ENCODE measurements at regions not wholly inside any gene's neighbourhood (a gene's known extent, or its start where the extent isn't known, plus 50 kb on each side); places are given as distances from the start of the nearest gene placed in this dataset.
"Not testable (repeated sequence)": the region's sequence is repeated elsewhere in the genome, so short reads cannot be mapped to it uniquely, and the experiment has no call there.

GRCh38 chr1:29682919-29683295 is 446.6 kb downstream of the PTPRU start:
- no peak for DNase-seq

DNA sequence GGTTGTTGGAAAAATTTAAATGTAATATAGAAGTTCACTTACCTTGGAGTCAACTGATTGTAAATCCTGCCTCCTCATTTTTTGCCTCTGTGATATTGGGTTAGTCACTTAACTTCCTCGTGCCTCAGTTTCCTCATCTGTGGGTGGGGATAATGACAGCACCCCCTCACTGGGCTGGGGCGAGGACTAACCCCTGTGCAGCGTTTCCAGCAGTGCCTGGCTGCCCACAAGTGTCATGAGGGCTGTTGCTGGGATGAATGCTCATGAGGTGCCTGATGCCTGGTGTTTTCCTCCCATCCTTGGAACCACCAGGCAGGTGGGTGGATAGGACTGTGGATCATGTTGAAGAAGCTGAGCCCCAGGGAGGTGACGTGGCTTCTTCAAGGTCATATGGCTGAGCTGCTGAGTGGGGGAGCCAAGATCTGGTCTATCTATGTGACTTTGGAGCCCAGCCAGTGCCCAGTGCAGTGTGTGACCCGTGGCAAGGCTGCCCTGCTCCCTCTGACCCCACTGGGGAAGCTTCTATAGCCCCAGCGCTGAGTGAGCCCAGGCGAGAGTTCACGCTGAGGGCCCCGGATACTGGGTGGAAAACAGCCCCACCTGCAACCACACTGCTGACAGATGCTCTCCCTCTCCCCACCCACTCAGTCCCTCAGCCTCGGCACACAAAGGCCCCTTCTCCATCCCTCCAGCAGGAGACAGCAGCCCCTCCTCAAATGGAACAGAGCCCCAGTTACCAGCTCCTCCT is 446.0 kb downstream of the PTPRU start:
- no peak for DNase-seq

DNA sequence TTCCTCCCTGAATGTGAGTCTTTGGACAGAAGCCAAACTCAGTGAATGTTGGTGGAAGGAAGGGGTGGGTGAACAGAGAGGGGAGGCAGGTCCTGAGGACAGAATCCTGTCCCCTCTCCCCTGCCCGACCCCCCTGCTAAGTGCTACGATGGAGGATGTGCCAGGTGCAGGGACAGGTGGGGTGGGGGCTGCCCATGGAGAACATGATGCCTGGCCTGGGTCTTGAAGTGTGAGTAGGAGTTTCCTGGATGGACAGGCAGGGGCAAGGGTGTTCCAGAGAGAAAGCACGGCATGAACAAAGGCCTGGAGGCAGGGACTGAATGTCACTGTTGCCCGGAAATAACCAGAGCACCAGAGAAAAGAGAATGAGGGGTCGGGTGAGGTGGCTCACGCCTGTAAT is 445.1 kb downstream of the PTPRU start:
- not testable (repeated sequence) for DNase-seq

DNA sequence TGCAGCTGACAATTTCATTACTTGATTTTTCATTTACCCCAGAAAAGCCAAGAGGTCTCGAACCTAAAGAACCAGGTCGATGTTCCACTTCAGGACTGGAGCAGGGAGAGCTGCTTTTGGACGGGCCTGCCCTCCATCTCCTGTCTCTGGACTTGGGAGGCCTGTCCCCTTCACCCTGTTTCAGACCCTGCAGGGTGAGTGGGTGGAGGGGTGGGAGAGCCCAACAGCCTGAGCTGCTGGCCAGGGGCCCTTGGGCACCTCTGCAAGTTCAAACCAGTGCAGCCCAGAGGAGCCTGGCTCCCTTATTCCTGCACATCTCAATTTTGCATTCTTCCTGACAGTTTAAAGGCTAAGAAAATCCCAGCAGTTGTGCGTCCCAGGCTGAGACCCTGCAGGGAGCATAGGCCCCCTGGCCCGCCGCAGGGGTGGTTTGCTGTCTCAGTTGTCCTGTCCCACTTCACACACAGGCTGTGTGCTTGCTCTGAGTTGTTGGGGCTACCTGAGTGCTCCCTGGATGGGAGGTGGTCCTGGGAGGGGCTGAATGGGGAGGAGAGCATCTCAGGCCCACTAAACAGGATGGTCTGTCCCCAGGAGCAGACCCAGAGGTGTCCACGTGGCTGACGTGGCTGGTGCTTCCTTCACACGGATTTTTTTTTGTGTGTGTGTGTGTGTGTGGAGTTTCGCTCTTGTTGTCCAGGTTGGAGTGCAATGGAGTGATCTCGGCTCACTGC is 443.7 kb downstream of the PTPRU start:
- DNase-seq: no peak

GRCh38 chr1:29679316-29679715 is 443.0 kb downstream of the PTPRU start:
- DNase-seq: no peak

DNA sequence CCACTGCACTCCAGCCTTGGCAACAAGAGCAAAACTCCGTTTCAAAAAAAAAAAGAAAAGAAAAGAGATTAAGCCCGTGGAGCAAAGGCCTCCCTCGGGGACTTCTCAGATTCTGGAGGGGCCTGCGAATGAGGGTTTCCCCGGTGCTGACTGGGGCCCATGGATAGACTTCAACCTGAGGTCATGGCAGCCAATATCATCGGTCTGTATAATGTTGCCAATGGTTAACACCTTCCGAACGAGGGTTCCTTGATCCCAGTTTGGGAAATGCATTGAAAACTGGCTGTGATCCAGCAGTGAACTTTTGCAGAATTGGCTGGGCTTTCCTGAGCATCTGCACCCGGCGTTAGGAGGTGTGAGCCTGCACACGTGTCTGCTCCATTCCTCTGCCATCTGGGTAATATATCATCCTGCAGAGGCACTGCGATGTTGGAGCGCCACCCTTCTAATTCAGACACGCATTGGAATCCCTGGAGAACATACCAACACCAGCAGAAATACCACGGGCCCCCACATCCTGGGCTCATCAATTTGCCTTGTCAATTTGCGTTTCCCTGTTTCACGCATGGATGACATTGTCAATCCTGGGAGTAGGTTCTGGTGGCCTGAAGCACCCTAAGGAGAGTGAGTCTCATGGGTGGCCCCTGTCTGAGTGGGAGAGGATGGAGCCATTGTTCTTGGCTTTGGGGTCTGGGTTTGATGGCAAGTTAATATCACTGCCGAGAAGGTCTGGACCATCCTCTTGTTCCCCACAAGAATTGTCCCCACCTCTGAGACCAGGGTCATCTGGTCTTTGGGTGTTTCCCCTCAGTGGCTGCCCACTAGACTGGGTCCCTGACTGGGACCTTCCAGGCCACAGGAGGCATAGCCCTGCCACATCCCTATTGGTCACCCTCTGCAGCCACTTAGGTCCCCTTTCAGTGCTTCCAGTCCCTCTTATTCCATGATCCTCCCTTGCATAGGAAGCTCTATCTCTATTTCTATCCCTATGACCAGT is 441.0 kb downstream of the PTPRU start:
- no peak for DNase-seq

GRCh38 chr1:29676496-29676895 is 440.2 kb downstream of the PTPRU start:
- no peak for DNase-seq

DNA sequence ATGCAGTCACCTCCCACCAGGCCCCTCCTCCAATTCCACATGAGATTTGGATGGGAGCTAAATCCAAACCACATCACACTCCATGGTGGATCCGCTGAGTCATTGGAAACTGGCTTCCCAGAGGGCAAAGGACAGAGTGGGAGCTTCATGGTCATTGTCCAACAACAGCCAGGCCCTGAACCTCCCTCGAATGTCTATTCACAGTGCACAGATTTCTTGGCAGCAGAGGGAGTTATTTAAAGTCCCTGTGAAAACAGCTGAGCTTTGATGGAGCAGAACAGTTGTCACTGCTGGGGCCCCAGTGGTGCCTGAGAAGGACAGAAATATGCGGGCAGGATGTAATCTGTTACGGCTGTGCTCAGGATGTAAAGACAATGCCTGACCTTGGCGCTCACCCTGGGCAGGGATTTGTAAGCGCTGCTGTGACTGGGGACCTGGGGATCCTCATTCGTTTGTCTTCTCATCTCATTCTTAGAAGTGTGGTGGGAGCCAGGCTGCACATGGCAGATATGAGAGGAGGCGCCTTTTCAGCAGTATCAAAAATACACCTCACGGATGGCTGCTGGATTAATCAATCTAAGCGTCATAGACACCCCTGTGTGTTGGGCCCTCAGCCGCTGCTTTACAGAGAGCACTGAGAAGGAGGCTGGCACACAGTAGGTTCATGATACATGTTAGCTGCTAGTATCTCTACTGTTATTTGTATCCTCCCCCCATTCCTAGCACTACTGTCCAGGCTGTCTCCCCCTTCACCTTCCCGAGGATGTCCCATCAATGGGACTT is 439.4 kb downstream of the PTPRU start:
- no peak for DNase-seq

DNA sequence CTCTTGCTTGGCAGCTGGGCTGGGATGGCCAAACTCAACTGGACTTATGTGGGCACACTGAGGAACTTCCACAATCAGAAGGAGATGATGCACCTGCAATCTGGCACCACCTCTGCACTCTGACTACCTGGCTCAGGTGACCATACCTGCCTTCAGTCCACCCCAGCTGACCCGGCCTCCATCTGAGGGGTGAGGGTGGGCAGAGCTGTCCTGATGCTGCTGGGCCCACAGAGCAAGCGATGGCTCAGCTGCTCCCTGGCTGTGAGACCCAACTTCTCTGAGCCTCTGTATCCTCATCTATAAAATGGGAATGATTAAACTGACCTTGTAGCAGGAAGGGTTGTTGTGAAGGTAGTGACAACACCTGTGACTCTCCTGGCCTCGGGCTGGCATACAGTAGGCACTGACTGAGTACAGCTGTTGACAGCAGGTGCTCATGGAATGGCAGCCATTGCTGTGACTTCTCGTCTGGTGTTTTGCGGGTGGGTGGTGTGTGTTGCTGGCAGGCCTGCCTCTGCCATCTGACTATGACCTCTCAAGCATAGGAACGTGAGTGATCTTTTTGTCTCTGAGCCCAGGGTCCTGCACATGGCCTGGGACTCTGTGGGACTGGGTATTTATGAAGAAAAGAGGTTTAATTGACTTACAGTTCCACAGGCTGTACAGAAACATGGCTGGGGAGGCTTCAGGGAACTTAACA is 438.5 kb downstream of the PTPRU start:
- no peak for DNase-seq

DNA sequence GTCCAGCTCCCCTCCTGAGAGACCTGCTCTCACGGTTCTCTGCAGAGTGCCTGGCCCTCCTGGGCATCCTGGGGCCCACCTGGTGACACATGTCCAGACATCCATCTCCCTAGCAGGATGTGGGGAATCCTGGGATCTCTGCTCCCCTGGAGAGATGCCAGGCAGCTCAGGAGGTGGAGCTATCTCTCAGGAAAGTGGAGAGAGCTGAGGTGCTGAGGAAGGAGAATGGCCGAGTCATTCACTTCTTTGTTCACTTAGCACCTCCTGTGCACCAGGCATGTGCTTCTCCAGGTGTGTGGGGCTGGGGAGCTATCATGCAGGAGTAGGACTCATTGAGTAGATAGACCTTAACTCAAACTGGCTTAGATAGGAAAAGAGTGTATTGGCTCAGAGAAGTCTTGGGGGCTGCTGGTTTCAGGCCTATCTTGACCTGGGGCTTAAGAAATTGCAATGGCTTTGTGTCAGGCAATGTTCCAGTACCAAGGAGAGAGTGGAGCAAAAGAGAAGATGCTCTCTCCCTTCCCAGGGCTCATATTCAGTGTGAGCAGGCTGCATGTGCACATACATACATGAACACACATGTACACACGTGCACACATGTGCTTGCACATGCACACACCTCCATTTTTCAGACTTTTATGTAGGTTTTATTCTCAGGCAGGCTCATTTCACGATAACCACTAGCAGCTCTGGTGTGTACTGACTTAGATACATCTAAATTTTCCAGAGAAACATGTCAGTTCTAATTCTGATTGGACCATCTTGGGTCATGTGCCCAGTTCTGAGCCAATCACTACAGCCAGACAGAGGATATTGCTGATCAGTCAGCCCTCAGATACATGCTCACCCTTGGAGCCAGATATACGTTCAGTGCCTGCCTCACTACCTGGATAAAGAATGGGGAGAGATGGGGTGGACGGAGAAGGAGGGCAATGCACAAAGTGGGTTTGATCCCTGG is 437.6 kb downstream of the PTPRU start:
- no peak for DNase-seq

- no peak for DNase-seq
Observed at GRCh38 chr1:29673228-29673500, 436.8 kb downstream of the PTPRU start.

- DNase-seq: no peak
Observed at GRCh38 chr1:29672416-29673227, 436.3 kb downstream of the PTPRU start.

- no peak for DNase-seq
Observed at GRCh38 chr1:29671446-29672356, 435.4 kb downstream of the PTPRU start.

- no peak for DNase-seq
Observed at GRCh38 chr1:29670752-29671151, 434.4 kb downstream of the PTPRU start.

- DNase-seq: no peak
Observed at GRCh38 chr1:29669912-29670311, 433.6 kb downstream of the PTPRU start.

GRCh38 chr1:29669158-29669871 is 433.0 kb downstream of the PTPRU start:
- DNase-seq: no peak

GRCh38 chr1:29668551-29669157 is 432.3 kb downstream of the PTPRU start:
- DNase-seq: no peak

GRCh38 chr1:29667951-29668350 is 431.6 kb downstream of the PTPRU start:
- no peak for DNase-seq
